GM18499 (cell line): ENCODE measurements at regions not wholly inside any gene's neighbourhood (a gene's known extent, or its start where the extent isn't known, plus 50 kb on each side); places are given as distances from the start of the nearest gene placed in this dataset.

Source experiments
- ATAC-seq: cut with Tn5 transposase; IDR thresholded peaks from one replicate; pipeline ENCODE4 v1.9.1; 2021; ENCODE audit warnings: moderate number of reproducible peaks; ENCODE audit not compliant: insufficient read depth, unreplicated experiment

GRCh38 chr15:97623091-97623661 is 337.3 kb upstream of the ARRDC4 start:
- ATAC-seq = no peak

GRCh38 chr15:97627634-97628033 is 332.9 kb upstream of the ARRDC4 start:
- no peak for ATAC-seq

GRCh38 chr15:97645758-97646157 is 314.7 kb upstream of the ARRDC4 start:
- ATAC-seq = no peak

DNA sequence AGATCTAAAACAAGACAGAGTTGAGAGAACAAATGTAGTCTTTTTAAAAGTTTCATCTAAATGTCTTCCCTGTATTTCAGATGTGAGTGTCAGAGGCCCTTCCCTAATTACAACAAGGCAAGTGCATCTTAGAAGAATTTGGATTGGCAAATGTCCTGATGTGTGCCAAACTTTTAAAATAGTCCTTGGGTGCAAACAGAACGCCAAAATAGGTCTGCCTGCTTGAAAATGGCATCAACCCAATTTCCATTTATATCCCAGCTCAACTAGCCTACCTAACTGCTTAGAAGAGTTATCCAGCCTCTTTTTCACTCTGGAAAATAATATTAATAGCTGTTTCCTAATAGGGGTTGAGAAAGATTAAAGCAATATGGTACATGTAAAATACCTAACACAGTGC is 311.8 kb upstream of the ARRDC4 start:
- no peak for ATAC-seq

- no peak for ATAC-seq
These were observed 308.5 kb upstream of the ARRDC4 start for GRCh38 chr15:97652041-97652440.

DNA sequence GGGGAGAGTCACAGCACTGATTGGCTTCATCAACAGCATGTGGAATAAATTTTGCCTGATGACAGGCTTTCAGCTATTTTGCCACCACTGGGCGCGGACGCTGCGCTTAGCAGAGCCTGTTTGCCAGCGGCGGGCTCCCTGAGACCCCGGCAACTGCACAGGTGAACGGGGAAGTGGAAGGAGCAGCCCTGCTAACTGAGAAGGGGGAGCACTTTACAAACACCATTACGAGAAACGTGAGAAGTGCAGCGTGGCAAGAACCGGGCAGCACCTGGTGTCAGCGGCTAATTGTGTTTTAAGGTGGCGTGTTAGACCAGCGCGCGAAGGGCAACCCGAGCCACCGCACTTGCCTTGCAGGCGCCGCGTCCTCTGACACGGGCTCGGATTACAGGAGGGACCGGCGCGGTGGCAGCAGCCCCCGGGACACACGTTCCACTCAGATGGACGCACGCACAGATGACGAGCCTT is 307.8 kb upstream of the ARRDC4 start:
- ATAC-seq = no peak

DNA sequence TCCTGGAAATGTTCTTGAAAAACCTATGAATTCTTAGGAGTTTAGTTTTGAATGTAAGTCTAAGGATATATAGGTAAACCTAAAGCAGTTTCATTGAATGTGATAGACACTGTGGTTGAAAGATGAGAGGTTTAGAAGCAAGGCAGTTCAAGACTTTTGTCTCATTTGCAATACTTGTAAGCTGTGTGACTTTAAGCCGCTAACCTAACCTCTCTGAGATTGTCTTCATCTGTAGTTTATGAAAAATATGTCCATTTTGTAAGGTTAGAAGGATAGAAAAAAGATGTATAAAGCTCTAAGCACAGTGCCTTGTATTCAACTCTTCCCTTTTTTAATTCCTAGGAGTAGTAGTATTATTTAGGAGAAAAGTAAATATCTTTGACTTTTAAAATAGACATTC is 306.6 kb upstream of the ARRDC4 start:
- ATAC-seq = no peak

- ATAC-seq = no peak
These were observed 305.9 kb upstream of the ARRDC4 start for GRCh38 chr15:97654481-97655076.

DNA sequence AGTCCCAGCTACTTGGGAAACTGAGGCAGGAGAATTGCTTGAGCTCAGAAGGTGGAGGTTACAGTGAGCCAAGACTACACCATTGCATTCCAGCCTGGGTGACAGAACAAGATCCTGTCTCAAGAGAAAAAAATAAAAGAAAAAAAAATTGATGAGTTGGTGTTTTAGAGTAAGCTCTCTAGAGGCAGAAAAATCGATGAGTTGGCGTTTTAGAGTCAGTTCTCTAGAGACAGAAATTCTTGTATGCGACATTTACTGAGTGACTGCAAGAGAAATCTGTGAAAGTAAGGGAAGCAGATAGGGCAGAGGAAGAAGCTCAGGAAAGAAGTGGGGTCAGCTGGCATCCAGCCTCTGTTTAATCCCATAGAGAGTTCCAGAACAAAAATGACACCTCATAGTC is 298.7 kb upstream of the ARRDC4 start:
- ATAC-seq = no peak

GRCh38 chr15:97672586-97672985 is 287.9 kb upstream of the ARRDC4 start:
- ATAC-seq = no peak

GRCh38 chr15:97678656-97679055 is 281.8 kb upstream of the ARRDC4 start:
- ATAC-seq = no peak

DNA sequence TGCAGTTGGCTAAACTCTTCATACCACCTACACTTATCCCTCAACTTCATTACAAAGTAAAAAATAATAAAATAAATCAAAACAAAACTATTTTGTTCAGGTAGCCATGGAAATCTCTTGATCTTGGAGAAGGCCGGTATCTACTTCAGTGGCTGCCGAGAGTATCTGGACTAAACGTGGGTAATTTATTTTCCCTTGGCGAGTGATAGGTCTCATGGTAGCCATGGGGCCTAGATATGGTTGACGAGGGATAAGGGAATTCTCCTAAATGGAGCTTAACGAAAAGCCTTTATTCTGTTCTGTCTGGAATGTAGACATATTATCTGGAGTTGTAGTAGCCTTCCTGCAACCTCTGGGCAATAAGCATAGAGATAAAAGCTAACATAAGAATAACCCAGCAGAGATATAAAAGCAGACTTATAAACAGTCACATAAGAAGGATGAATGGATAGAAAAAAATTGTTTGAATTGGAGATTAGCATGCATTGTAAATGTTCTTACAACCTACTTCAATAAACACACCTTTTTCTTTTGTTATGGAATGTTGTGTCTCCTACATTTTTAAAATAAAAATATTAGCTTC is 281.3 kb upstream of the ARRDC4 start:
- ATAC-seq = no peak

- ATAC-seq = no peak
These were observed 279.8 kb upstream of the ARRDC4 start for GRCh38 chr15:97680606-97681220.

DNA sequence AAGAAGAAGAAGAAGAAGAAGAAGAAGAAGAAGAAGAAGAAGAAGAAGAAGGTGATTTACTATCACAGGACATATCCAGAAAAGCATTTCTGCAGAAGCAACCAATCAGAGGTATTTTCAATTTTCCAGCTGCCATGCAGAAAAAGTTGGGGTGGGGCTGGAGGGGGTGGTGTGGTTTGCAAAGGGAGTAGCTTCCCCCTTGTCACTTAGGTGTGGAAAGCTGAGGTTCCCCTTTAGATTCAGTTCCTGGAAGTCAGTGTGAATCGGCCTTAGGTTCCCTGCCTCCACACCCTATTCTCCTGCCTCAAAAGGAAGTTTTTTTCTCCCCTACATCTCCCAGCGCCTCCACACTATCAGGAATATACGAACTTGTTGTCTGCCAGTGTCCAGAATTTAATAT is 276.7 kb upstream of the ARRDC4 start:
- no peak for ATAC-seq

DNA sequence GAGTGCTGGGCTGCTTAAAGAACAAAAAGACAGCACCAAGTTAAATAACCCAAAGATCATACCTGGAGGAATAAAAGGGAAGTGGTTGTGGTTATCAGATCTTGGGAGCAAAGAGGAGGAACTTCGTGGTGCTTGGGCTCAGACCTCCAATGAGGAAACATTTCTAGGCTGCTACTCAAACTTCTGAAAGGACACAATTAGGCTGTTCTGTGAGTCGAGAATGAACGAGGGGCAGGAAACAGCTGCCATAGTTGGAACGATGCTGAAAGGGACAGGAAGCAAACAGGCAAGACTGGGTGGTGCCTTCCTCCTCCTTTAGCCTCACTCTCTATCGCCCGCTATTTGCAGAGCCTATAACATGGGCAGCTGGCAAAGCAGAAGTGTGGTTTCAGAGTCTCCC is 276.3 kb upstream of the ARRDC4 start:
- no peak for ATAC-seq

- ATAC-seq = no peak
These were observed 274.2 kb upstream of the ARRDC4 start for GRCh38 chr15:97686324-97686723.

DNA sequence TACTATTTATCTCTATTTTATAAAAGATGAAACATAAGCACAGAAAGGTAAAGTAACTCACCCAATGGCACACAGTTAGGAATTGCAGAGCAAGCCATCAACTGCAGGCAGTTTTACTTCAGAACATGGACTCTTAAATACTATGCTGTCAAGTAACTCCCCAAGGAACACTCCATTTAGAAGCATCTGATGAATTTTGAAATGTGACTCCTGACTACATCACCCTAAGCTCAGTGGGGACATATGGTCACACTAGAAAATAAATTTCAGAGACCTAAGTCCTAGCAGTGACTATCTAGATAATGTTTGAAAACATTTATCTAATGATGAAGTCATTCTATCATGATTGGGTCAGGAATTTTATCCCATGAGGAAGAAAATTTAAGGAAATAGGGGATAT is 272.8 kb upstream of the ARRDC4 start:
- no peak for ATAC-seq

DNA sequence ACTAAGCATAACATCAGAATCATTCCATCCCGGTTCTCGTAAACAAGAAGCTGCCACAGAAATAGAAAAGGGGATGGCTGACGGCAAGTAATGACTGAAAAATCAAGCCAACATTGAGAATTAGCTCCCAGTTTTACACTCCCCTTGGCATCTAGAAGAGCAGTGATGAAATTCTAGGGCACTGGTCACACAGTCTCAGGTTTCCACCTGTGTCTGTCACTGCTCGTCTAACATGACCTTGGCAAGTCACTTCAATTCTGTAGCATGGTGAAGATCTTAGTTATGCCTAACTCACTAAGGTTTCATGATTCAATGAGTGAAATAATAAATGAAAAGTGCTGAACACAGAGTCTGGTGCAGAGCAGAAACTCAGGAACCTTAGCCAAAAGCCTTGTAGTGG is 272.3 kb upstream of the ARRDC4 start:
- ATAC-seq = no peak

DNA sequence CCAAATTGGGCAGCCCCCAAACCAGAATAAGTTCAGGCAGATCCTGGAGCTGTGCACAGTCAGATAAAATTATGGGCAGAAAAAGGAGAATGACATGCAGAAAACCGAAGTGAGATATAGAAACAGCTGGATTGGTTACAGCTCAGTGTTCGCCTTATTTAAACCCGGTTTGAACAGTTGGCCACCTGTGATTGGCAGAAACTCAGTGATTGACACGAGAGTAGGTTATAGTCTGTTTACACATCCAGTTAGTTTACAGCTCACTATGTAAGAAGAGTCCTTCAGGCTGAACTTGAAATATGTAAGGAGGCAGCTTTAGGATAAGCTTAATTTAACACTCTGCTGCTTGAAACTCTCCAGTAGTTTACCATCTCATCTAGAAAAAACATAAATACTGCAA is 271.6 kb upstream of the ARRDC4 start:
- no peak for ATAC-seq

- no peak for ATAC-seq
These were observed 269.4 kb upstream of the ARRDC4 start for GRCh38 chr15:97691078-97691477.

- ATAC-seq = no peak
These were observed 268.7 kb upstream of the ARRDC4 start for GRCh38 chr15:97691799-97692198.
